GM12878 (cell line): ENCODE measurements at regions not wholly inside any gene's neighbourhood (a gene's known extent, or its start where the extent isn't known, plus 50 kb on each side); places are given as distances from the start of the nearest gene placed in this dataset.

Source experiments
- ATAC-seq: fragments of 200-7000 bp; cut with Tn5 transposase; 3 replicates; pipeline ENCODE4 v1.9.1; 2020; ENCODE audit warnings: mild to moderate bottlenecking, moderate library complexity
- BruUV-seq: library from RNA; stranded (reverse); fragments of 400-500 nt; replicated peaks from 2 replicates; lab custom pipeline; 2021; lab: Mats Ljungman, UMichigan
- CTCF ChIA-PET: fragments of 300-600 bp; sonication (Branson Sonifier 250); formaldehyde crosslinking; extraction: SDS; loops from one replicate; lab custom pipeline; 2021; ENCODE audit warnings: inconsistent platforms; lab: Yijun Ruan, JAX
- POLR2A ChIA-PET: fragments of 350-600 bp; formaldehyde crosslinking; extraction: SDS; loops from one replicate; lab custom pipeline; 2021; ENCODE audit warnings: inconsistent platforms; lab: Charles Lee
- RAD21 ChIA-PET: fragments of 300-600 bp; sonication (Branson Sonifier 250); formaldehyde crosslinking; loops from one replicate; lab custom pipeline; 2023; ENCODE audit warnings: antibody characterized with exemption; ENCODE audit not compliant: unreplicated experiment; lab: Charles Lee
- SMC1A ChIA-PET: fragments of 300-600 bp; sonication (Branson Sonifier 250); formaldehyde crosslinking; loops from one replicate; lab custom pipeline; 2023; ENCODE audit not compliant: unreplicated experiment, uncharacterized antibody; lab: Charles Lee
- DNase-seq: peaks from one replicate; pipeline ENCODE4 v3.0.0-alpha.2; 2011; ENCODE audit warnings: low read depth, low spot score
- FAIRE-seq: peaks from 3 replicates; lab custom pipeline; 2011; peaks lifted over from hg19 to GRCh38; lab: Jason Lieb, UNC
- H2AFZ ChIP-seq: 2 replicates; pipeline ENCODE4 v1.6.0; 2011; ENCODE audit warnings: low read depth, low read length, control low read depth; ENCODE audit not compliant: control insufficient read depth
- H3K27ac ChIP-seq: 2 replicates; pipeline ENCODE4 v1.5.1; 2011; ENCODE audit warnings: control low read depth; ENCODE audit not compliant: control insufficient read depth, insufficient read depth
- H3K27me3 ChIP-seq, 2 experiments: replicated peaks in 1 of 2; 2 replicates each; pipeline versions ENCODE4 v1.6.0 to v1.6.1; 2011; ENCODE audit warnings: low read length in 1 of 2; ENCODE audit not compliant: control insufficient read depth in 2 of 2, insufficient read depth in 2 of 2
- H3K36me3 ChIP-seq, 2 experiments: 2 replicates each; pipeline ENCODE4 v1.5.1; 2011; ENCODE audit warnings: low read length in 1 of 2; ENCODE audit not compliant: control insufficient read depth in 2 of 2, insufficient read depth in 2 of 2
- H3K4me1 ChIP-seq: 2 replicates; pipeline ENCODE4 v1.6.1; 2011; ENCODE audit warnings: mild to moderate bottlenecking, low read length, moderate library complexity, mixed read lengths; ENCODE audit not compliant: control insufficient read depth, insufficient read depth
- H3K4me2 ChIP-seq: 2 replicates; pipeline ENCODE4 v1.6.0; 2011; ENCODE audit warnings: control low read depth; ENCODE audit not compliant: control insufficient read depth, insufficient read depth
- H3K4me3 ChIP-seq: fragments of 200-600 bp; sonication (generic); 2 replicates; pipeline ENCODE4 v1.5.1; 2016
- H3K79me2 ChIP-seq: 2 replicates; pipeline ENCODE4 v1.6.0; 2011; ENCODE audit warnings: low read length; ENCODE audit not compliant: control insufficient read depth, insufficient read depth
- H3K9ac ChIP-seq: 2 replicates; pipeline ENCODE4 v1.8.0; 2011; ENCODE audit warnings: low read length, control low read depth, mixed read lengths; ENCODE audit not compliant: control insufficient read depth, insufficient read depth
- H3K9me3 ChIP-seq: replicated peaks from 3 replicates; pipeline ENCODE4 v1.5.1; 2011; ENCODE audit warnings: mild to moderate bottlenecking, low read length; ENCODE audit not compliant: control insufficient read depth, insufficient read depth
- H4K20me1 ChIP-seq: 2 replicates; pipeline ENCODE4 v1.6.0; 2011; ENCODE audit not compliant: control insufficient read depth, insufficient read depth
- BACH1 ChIP-seq: fragments of 450-650 bp; IDR thresholded peaks from 2 replicates; pipeline ENCODE4 v1.6.1; 2017; ENCODE audit warnings: mild to moderate bottlenecking, borderline replicate concordance
- BCLAF1 ChIP-seq: fragments of 450-650 bp; IDR thresholded peaks from 2 replicates; pipeline ENCODE4 v1.6.1; 2017; ENCODE audit warnings: antibody characterized with exemption, mild to moderate bottlenecking, moderate library complexity
- CREB1 ChIP-seq: IDR thresholded peaks from 2 replicates; pipeline ENCODE4 v1.6.1; 2012; ENCODE audit warnings: low read depth, mild to moderate bottlenecking, inconsistent platforms
- E2F4 ChIP-seq: IDR thresholded peaks from 2 replicates; pipeline ENCODE4 v1.6.1; 2012; ENCODE audit warnings: low read depth, low read length, improper control_type of control experiment
- EGR1 ChIP-seq, 2 experiments: IDR thresholded peaks; 1 replicate in 1 of 2; 2 replicates in 1 of 2; pipeline ENCODE4 v1.6.1; 2011 to 2012; ENCODE audit warnings: low read depth in 2 of 2, low read length in 2 of 2, borderline replicate concordance in 1 of 2, mild to moderate bottlenecking in 1 of 2, moderate library complexity in 1 of 2
- FOS ChIP-seq: IDR thresholded peaks from 3 replicates; pipeline ENCODE4 v1.6.1; 2011; ENCODE audit warnings: borderline replicate concordance; ENCODE audit not compliant: insufficient read length; ENCODE audit errors: extremely low read depth
- GATAD2B ChIP-seq: fragments of 450-650 bp; conservative IDR thresholded peaks from 2 replicates; pipeline ENCODE4 v1.6.1; 2017; ENCODE audit warnings: low read depth, mild to moderate bottlenecking, moderate library complexity
- IKZF1 ChIP-seq: fragments of 450-650 bp; conservative IDR thresholded peaks from 2 replicates; pipeline ENCODE4 v1.6.1; 2017; ENCODE audit warnings: antibody characterized with exemption, mild to moderate bottlenecking
- IRF3 ChIP-seq: fragments of 450-650 bp; IDR thresholded peaks from 2 replicates; pipeline ENCODE4 v1.6.1; 2014; ENCODE audit warnings: mild to moderate bottlenecking
- NBN ChIP-seq: fragments of 450-650 bp; IDR thresholded peaks from 2 replicates; pipeline ENCODE4 v1.6.1; 2016
- RBBP5 ChIP-seq: fragments of 200-600 bp; sonication (generic); conservative IDR thresholded peaks from 2 replicates; pipeline ENCODE4 v1.6.1; 2016
- SIX5 ChIP-seq: IDR thresholded peaks from 2 replicates; pipeline ENCODE4 v1.6.1; 2011; ENCODE audit warnings: mild to moderate bottlenecking, low read depth, low read length, moderate library complexity; ENCODE audit not compliant: severe bottlenecking
- TCF7 ChIP-seq: IDR thresholded peaks from 2 replicates; pipeline ENCODE4 v1.6.1; 2014; ENCODE audit warnings: antibody characterized with exemption, borderline replicate concordance
- ZBTB40 ChIP-seq: fragments of 450-650 bp; IDR thresholded peaks from 2 replicates; pipeline ENCODE4 v1.6.1; 2016; ENCODE audit warnings: mild to moderate bottlenecking, moderate library complexity, borderline replicate concordance
- ZNF24 ChIP-seq: fragments of 450-650 bp; IDR thresholded peaks from 2 replicates; pipeline ENCODE4 v1.6.1; 2017; ENCODE audit warnings: antibody characterized with exemption, mild to moderate bottlenecking
- WGBS: methylation state at CpG from one replicate; pipeline ENCODE4 v1.1.6; 2016; ENCODE audit warnings: low lambda C conversion rate; ENCODE audit not compliant: insufficient replicate concordance, insufficient coverage; ENCODE audit errors: missing lambda C conversion rate; 5-methylcytosine and 5-hydroxymethylcytosine counted together
- in situ Hi-C: fragments of 300-500 bp; cut with MboI; formaldehyde crosslinking; loops from 9 replicates; pipeline ENCODE4 v1.14.3; 2018; ENCODE audit warnings: mixed read lengths
- intact Hi-C: fragments of 100-400 bp; cut with micrococcal nuclease; formaldehyde crosslinking; loops from one replicate; pipeline ENCODE4 v1.14.2; 2022; ENCODE audit not compliant: unreplicated experiment

GRCh38 chr9:79507801-79508200 lies 64.0 kb upstream of the TLE4 start:
- no peaks in the 10 kb centered on the region for H3K36me3 ChIP-seq
- TF ChIP-seq SIX5 (no peak), FOS (no peak), TCF7 (no peak), ZNF24 (no peak), RBBP5 (no peak), BACH1 (no peak), EGR1 (IDR thresholded peaks at IDR 0.05; ENCODE audit: borderline replicate concordance in 1 of 2, low read depth in 2 of 2, low read length in 2 of 2) (no peak), NBN (no peak), IKZF1 (no peak), E2F4 (no peak), BCLAF1 (no peak), GATAD2B (no peak), IRF3 (no peak), ZBTB40 (no peak), CREB1 (no peak)
- no peak for DNase-seq
- H3K79me2 ChIP-seq: no peaks in the 10 kb centered on the region
- intact Hi-C loops (no loop called here), in situ Hi-C loops (no loop called here)
- ChIA-PET SMC1A (interaction anchor here (0.7 to 1.1 kb wide), 2 partner anchors 149 to 322 kb away, joined by 3 read pairs; no protein-coding TSS in a partner anchor), POLR2A (no interaction called here), CTCF (no interaction called here), RAD21 (no interaction called here)
- no peak overlapping the region for H3K27ac ChIP-seq
- BruUV-seq: no TSS peak
- H3K9me3 ChIP-seq: no peaks in the 10 kb centered on the region
- no peaks in the 10 kb centered on the region for H3K4me1 ChIP-seq
- H3K9ac ChIP-seq: no peak overlapping the region
- H4K20me1 ChIP-seq: no peaks in the 10 kb centered on the region
- H2AFZ ChIP-seq: no peak overlapping the region
- H3K4me3 ChIP-seq: no peak overlapping the region
- no peaks in the 10 kb centered on the region for H3K27me3 ChIP-seq
- no peak overlapping the region for H3K4me2 ChIP-seq
- no peak for ATAC-seq
- 29% methylated on average over 4 of the region's 4 CpGs for WGBS
- FAIRE-seq: no peak
